Left lobe of liver (tissue), 2 donors: ENCODE measurements at regions not wholly inside any gene's neighbourhood (a gene's known extent, or its start where the extent isn't known, plus 50 kb on each side); places are given as distances from the start of the nearest gene placed in this dataset.

Experiments
- ATAC-seq: fragments of 200-7000 bp; cut with Tn5 transposase; one replicate; pipeline ENCODE4 v1.9.1; 2020; ENCODE audit warnings: mild to moderate bottlenecking, moderate library complexity
- DNase-seq: peaks from one replicate; pipeline ENCODE4 v3.0.0-alpha.2; 2020; ENCODE audit warnings: low spot score
- donor health status: DM: no; HTN: no; CAD: no; lungs with moderate emphysema.
- donor health status: DM: no; HTN: yes; CAD: no.

- DNase-seq: no peak
- ATAC-seq: peak; percentile 67
Observed at GRCh38 chr2:118477111-118477862, 370.2 kb downstream of the EN1 start.

GRCh38 chr2:118475622-118476205 lies 371.7 kb downstream of the EN1 start:
- ATAC-seq: no peak

DNA sequence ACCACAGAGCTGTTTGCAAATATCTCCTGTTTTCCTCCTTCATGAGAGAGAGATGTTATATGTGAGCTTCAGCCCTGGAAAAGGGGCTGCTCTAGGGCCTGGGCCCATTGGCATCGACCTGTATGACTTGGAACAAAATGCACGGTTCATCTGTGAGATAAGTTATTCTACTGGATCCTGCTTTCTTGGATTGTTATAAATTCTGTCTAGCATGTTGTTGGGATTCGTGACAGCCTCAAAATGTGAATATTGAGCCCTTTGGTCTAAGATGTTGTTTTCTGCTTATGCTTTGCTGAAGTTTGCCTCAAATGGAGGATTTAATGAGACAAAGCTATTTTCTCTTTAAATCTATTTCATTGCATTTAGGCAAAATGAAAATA lies 372.9 kb downstream of the EN1 start:
- no peak for ATAC-seq
- no peak for DNase-seq

More at GRCh38 chr2:118475622-118476205, 371.7 kb downstream of the EN1 start:
- no peak for DNase-seq

GRCh38 chr2:118473846-118474540 lies 373.5 kb downstream of the EN1 start:
- ATAC-seq (no peak), DNase-seq (no peak)

DNA sequence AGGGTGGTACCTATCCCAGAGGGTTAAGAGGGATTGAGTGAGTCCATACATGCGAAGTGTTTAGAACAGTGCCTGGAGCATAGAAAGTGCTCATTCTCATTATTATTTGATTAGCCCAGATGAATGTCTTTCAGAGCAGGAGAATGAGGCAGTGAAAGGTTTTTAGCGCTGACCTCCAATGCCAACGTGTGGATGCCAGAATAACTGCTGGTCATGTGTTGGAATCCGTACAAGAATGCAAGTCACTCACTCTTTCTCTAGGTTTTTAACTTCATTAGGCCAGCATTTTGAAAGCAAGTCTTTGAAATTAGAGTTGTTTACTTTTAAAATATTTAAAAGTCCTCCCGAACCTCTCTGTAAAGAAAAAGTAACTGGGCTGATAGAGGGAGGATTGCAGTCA lies 374.2 kb downstream of the EN1 start:
- DNase-seq: no peak
- no peak for ATAC-seq

DNA sequence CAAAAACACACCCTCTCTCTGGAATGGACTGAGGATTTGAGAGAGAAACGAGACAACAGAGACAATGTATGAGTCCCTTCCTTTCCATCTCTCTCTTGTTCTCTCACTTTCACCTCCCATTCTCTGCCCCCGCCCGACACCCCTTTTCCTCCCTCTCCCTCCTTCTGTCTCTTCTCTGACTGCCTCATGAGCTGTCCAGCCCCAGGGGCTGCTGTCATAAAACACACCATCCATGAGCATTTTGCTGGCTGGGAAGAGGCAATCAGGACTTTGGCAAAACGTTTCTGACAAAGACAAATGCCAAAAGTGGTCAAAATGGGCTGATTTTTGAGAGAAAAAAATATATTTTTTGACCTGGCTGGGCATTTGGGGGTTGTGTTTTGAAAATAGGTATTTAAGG lies 377.2 kb downstream of the EN1 start:
- DNase-seq (no peak), ATAC-seq (no peak)

DNA sequence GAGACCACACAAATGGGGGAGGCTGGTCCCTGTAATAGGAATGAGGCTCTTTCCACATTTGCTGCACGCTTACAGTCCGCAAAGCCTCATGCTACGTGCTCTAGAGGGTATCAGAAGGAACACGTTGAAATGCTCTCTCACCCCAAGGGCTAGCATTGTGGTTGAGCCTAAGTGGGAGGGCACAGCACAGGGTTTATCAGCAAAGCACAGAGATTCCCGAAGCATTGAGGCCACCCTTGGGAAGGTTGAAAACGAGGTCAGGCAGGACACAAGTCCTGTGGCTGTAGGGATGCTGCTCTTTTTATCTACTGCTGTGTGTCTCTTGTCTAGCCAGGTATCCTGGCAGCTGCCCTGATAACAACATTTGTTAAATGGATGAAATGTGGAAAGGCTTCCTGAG lies 378.3 kb downstream of the EN1 start:
- DNase-seq (no peak), ATAC-seq (no peak)

DNA sequence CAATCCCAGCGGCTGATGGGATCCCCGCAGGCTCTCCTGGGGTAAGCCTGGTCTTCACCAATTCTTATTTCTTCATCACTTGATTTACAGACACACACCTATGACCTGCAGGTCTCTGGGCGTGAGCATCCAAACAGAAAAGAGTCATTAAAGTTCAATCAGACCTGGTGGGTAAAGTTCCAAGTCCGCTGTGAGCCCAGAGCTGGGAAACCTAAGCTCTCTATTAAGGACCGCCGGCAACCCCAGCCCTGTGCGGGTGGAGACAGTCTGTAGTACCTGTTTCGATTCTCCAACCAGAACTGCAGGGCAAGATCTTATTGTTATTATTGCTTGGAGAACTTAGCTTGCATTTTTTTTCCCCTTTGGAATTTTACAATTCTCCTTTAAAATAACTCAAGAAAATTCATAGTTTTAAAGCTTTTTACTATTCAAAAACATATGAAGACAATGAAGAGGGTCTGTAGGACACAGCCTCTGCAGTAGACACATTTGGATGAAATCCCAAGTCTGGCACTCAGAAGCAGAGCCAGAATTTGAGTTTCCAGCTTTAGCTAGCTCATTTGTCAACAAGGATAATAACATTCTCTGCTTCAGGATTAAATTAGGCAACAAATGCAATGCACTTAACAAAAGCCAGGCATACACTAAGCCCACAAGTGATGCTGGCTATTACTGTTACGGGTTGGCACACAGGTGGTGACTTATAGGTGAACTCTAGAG lies 376.4 kb downstream of the INSIG2 start:
- peak; percentile 72 for ATAC-seq
- no peak for DNase-seq

DNA sequence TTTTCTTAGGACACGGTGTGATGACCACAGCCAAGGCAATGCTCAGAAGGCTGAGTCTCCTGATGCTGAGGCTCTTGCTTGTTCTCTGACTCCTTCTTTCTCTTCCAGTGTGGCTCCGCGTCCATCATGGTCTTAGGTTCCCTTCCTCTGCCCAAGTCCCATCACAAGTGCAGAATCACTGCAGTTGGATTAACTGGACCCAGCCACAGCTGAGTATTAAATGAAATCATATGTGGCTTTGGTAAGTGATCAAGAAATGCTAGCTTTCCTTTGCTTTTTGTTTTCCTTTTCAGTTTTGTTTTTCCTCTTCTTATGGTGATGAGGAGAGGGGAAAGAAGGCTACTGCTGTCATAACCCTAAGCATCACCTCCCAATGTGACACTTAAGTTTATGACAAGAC lies 375.8 kb downstream of the INSIG2 start:
- no peak for ATAC-seq
- DNase-seq: no peak

DNA sequence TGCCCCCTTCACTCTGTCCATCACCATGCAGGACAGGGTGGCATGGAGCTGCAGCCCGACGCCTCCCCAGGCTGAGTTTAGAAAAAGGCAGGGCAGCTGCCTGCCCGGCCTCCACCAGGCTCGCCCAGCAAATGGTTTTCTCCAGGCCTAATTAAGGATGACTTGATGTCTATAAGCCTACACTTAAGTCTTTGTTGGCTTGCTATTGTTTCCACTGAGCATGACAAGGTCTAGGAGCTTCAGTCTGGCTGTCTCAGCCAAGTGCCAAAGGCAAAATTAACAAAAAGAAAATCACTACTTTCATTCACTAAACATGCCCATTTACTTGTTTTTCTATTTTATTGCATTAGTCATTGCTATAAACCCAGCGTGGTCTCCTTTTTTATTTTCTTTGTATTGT lies 372.2 kb downstream of the INSIG2 start:
- no peak for ATAC-seq
- DNase-seq: no peak

GRCh38 chr2:118459426-118459825 lies 371.2 kb downstream of the INSIG2 start:
- ATAC-seq: no peak
- DNase-seq: no peak

DNA sequence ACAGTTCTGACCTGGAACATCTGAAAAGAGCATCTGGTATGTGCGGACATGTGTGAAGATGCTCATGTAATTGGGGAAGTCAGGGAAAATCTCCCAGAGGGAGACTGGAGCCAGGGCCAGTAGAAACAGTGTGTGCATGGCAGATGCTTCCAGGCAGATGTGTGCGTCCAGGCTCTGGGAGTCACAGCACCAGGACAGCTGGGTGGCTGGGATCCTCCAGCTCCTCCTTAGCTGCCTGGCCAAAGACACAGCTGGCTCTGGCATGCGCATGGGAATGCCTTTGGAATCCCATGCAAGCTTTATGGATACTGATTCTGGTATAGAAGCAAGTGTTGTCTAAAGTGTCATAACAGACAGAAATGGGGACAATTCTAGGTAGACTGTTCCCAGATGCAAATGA lies 369.7 kb downstream of the INSIG2 start:
- no peak for ATAC-seq

GRCh38 chr2:118449401-118449800 lies 361.1 kb downstream of the INSIG2 start:
- no peak for DNase-seq
- ATAC-seq: no peak

More for the DNA sequence above, 369.7 kb downstream of the INSIG2 start:
- no peak for DNase-seq

DNA sequence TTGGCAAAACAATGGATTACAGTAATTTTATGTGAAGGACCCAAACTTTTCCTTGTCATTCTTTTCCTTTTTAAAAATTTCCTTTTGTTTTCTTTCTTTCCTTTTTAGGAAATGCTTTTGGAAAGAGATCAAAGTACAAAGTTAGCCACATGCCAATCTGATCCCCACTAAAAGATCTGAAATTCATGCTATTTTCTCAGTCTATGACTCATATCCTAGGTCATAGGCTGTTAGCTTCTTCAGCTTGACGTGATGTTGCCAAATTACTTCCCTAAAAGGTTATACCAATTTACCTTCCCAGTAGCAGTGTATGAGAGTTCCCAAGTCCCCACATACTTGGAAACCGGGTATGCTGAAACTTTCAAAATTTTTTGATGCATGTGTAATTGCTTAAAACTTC lies 355.3 kb downstream of the INSIG2 start:
- DNase-seq: no peak
- ATAC-seq: no peak

- DNase-seq (no peak), ATAC-seq (no peak)
Observed at GRCh38 chr2:118442996-118443553, 354.8 kb downstream of the INSIG2 start.

- no peak for ATAC-seq
- DNase-seq: no peak
Observed at GRCh38 chr2:118442046-118442445, 353.8 kb downstream of the INSIG2 start.

DNA sequence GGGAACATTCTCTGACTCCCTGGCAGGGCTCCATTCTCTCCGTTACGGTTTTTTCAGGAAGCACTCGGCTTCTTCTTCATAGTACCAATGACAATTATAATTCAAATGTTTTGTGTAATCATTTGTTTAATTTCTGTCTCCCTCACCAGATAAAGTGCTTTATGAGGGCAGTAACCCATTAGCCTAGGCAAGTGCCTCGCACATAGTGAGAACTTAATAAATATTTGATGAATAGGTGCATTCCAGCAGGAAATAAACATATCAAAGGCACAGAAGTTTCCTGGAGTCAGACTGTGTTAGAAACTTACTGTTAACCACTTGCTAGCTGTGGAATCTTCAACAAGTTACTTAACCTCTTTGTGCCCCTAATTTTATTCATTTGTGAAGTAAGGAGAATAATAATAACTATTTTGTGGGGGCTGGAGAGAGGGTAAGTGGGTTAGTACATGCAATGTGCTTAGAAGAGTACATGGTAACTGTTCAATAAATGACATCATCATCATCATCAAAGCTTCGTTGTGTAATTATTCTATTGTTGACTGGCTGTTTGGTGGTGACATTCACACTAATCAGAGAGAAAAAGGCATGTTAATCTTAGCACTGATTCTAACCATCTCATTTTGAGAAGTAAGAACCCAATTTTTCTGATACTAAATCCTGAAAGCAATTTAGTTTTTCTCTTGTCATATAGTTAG lies 352.3 kb downstream of the INSIG2 start:
- DNase-seq: no peak
- no peak for ATAC-seq

- DNase-seq (no peak), ATAC-seq (no peak)
Observed at GRCh38 chr2:118437501-118437900, 349.2 kb downstream of the INSIG2 start.

DNA sequence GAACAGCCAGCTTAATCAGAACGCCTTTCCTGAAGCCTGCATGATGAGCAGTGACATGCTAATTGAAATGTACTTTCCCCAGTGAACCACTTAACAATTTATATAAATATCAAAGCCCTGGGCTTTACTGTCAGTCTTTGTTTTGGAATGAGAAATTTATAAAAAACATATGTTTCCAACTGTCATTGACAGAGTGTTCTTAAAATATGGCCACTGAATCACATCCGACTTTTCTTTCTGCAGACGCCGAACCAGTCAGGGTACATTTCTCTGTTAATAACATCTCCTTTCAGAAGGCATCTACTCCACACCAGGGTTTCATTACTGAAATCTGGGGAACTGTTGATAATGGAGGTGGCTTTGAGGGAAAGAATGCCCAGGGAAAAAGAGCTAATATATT lies 343.7 kb downstream of the INSIG2 start:
- ATAC-seq: no peak

GRCh38 chr2:118431586-118431985 lies 343.3 kb downstream of the INSIG2 start:
- no peak for ATAC-seq
- DNase-seq: no peak

More for the DNA sequence above, 343.7 kb downstream of the INSIG2 start:
- DNase-seq: no peak

DNA sequence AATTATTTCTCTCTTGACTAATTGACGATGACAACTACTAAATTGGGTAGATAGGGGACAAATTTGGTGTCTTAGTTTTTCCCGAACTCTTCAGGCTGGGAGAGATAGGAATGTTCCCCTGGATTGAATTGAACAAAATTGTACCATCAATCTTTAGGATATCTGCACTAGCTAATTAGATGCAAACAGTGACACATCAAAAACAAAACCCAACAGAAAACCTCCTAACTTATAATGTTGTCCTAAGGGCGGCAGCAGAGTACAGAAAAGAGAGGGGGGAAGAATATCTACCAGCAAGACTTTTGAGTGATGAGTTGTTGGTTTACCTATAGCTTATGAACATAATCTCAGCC lies 342.9 kb downstream of the INSIG2 start:
- ATAC-seq (no peak), DNase-seq (no peak)
